ENCODE measurements at regions not wholly inside any gene's neighbourhood (a gene's known extent, or its start where the extent isn't known, plus 50 kb on each side); places are given as distances from the start of the nearest gene placed in this dataset.
A peak's percentile ranks its signal among the peaks of the same experiment; 100 is the strongest.

- intact Hi-C loops (cut with micrococcal nuclease): no loop called here
- H3K27me3 ChIP-seq (ENCODE audit: low read depth): no peaks in the 10 kb centered on the region
Observed at GRCh38 chr20:11212902-11213301, 539.1 kb upstream of the JAG1 start.

GRCh38 chr20:11214256-11214840 is 540.5 kb upstream of the JAG1 start:
- Histone ChIP-seq H3K36me3 (no peaks in the 10 kb centered on the region), H3K9me3 (replicated peaks) (no peaks in the 10 kb centered on the region), H3K4me3 (no peak overlapping the region), H3K27ac (replicated peaks) (no peak overlapping the region), H3K4me1 (peaks cover 28% of the 10 kb centered on the region), H3K27me3 (ENCODE audit: low read depth) (no peaks in the 10 kb centered on the region)
- intact Hi-C loops (cut with micrococcal nuclease): no loop called here
- no peak for DNase-seq
- TF ChIP-seq CTCF (IDR thresholded peaks at IDR 0.05; ENCODE audit: borderline replicate concordance): no peak

More at GRCh38 chr20:11212902-11213301, 539.1 kb upstream of the JAG1 start:
- no peaks in the 10 kb centered on the region for H3K36me3 ChIP-seq
- no peak overlapping the region for H3K27ac ChIP-seq (replicated peaks)
- peaks cover 19% of the 10 kb centered on the region for H3K4me1 ChIP-seq
- TF ChIP-seq CTCF (IDR thresholded peaks at IDR 0.05; ENCODE audit: borderline replicate concordance): no peak
- H3K4me3 ChIP-seq: no peak overlapping the region
- no peaks in the 10 kb centered on the region for H3K9me3 ChIP-seq (replicated peaks)
- no peak for DNase-seq

- no peaks in the 10 kb centered on the region for H3K27me3 ChIP-seq (ENCODE audit: low read depth)
- intact Hi-C loops (cut with micrococcal nuclease): no loop called here
- no peak overlapping the region for H3K4me3 ChIP-seq
- H3K27ac ChIP-seq (replicated peaks): peak overlapping the region; percentile 48
- H3K4me1 ChIP-seq: peaks cover 28% of the 10 kb centered on the region
- no peaks in the 10 kb centered on the region for H3K9me3 ChIP-seq (replicated peaks)
- DNase-seq: no peak
- no peaks in the 10 kb centered on the region for H3K36me3 ChIP-seq
- no peak for TF ChIP-seq CTCF (IDR thresholded peaks at IDR 0.05; ENCODE audit: borderline replicate concordance)
Observed at GRCh38 chr20:11216451-11217314, 542.9 kb upstream of the JAG1 start.

- peak overlapping the region; percentile 48 for H3K27ac ChIP-seq (replicated peaks)
- intact Hi-C loops (cut with micrococcal nuclease): no loop called here
- no peak for TF ChIP-seq CTCF (IDR thresholded peaks at IDR 0.05; ENCODE audit: borderline replicate concordance)
Observed at GRCh38 chr20:11217326-11218172, 543.8 kb upstream of the JAG1 start.

GRCh38 chr20:11218173-11218680 is 544.4 kb upstream of the JAG1 start:
- H3K4me3 ChIP-seq: no peak overlapping the region
- H3K4me1 ChIP-seq: peaks cover 28% of the 10 kb centered on the region
- no peak for DNase-seq
- peak overlapping the region; percentile 48 for H3K27ac ChIP-seq (replicated peaks)
- no peaks in the 10 kb centered on the region for H3K9me3 ChIP-seq (replicated peaks)
- intact Hi-C loops (cut with micrococcal nuclease): no loop called here
- no peaks in the 10 kb centered on the region for H3K36me3 ChIP-seq
- H3K27me3 ChIP-seq (ENCODE audit: low read depth): no peaks in the 10 kb centered on the region
- no peak for TF ChIP-seq CTCF (IDR thresholded peaks at IDR 0.05; ENCODE audit: borderline replicate concordance)

More at GRCh38 chr20:11217326-11218172, 543.8 kb upstream of the JAG1 start:
- DNase-seq: no peak
- Histone ChIP-seq H3K4me3 (no peak overlapping the region), H3K27me3 (ENCODE audit: low read depth) (no peaks in the 10 kb centered on the region), H3K36me3 (no peaks in the 10 kb centered on the region), H3K9me3 (replicated peaks) (no peaks in the 10 kb centered on the region), H3K4me1 (peaks cover 28% of the 10 kb centered on the region)
